Activated naive CD8-positive, alpha-beta T cell treated with anti-CD3 and anti-CD28 coated beads, Interleukin-2, amount 10 ng/mL, durations not matched to agents 7 days and 5 days (primary cell): ENCODE measurements at regions not wholly inside any gene's neighbourhood (a gene's known extent, or its start where the extent isn't known, plus 50 kb on each side); places are given as distances from the start of the nearest gene placed in this dataset.
"Not testable (repeated sequence)": the region's sequence is repeated elsewhere in the genome, so short reads cannot be mapped to it uniquely, and the experiment has no call there.

Experiments
- ATAC-seq: fragments of 150-1000 bp; cut with Tn5 transposase; one replicate; pipeline ENCODE4 v1.10.0; 2021; ENCODE audit warnings: low read depth, moderate library complexity
- POLR2A ChIA-PET: fragments of 350-600 bp; sonication (Branson Sonifier 250); formaldehyde crosslinking; loops from one replicate; lab custom pipeline; 2021; ENCODE audit warnings: antibody characterized with exemption; lab: Charles Lee
- DNase-seq: peaks from one replicate; pipeline ENCODE4 v3.0.0; 2021
- H3K27ac Mint-ChIP-seq: one replicate; pipeline ENCODE4 v1.8.0; 2022; ENCODE audit warnings: mild to moderate bottlenecking, mixed read lengths
- H3K27me3 Mint-ChIP-seq: one replicate; pipeline ENCODE4 v1.8.0; 2022; ENCODE audit warnings: mild to moderate bottlenecking, moderate library complexity, mixed read lengths
- H3K36me3 Mint-ChIP-seq: one replicate; pipeline ENCODE4 v1.8.0; 2021; ENCODE audit warnings: mild to moderate bottlenecking, mixed read lengths
- H3K4me1 Mint-ChIP-seq: one replicate; pipeline ENCODE4 v1.8.0; 2021; ENCODE audit warnings: mixed read lengths
- H3K4me3 Mint-ChIP-seq: one replicate; pipeline ENCODE4 v1.8.0; 2022; ENCODE audit warnings: mild to moderate bottlenecking, moderate library complexity, mixed read lengths
- H3K9me3 Mint-ChIP-seq: one replicate; pipeline ENCODE4 v1.8.0; 2021; ENCODE audit warnings: mixed read lengths

- POLR2A ChIA-PET = no interaction called here
- H3K36me3 Mint-ChIP-seq = peaks cover 11% of the 10 kb centered on the region
These were observed 115.4 kb upstream of the ADO start for GRCh38 chr10:62688971-62689700.

GRCh38 chr10:62689712-62690111 lies 114.8 kb upstream of the ADO start:
- ATAC-seq (no peak), DNase-seq (no peak)
- peaks cover 11% of the 10 kb centered on the region for H3K36me3 Mint-ChIP-seq
- POLR2A ChIA-PET = no interaction called here
- peak overlapping the region; percentile 1 for H3K4me3 Mint-ChIP-seq
- H3K27ac Mint-ChIP-seq = peak overlapping the region; percentile 9
- peaks cover 19% of the 10 kb centered on the region for H3K4me1 Mint-ChIP-seq
- peaks cover 11% of the 10 kb centered on the region for H3K9me3 Mint-ChIP-seq
- H3K27me3 Mint-ChIP-seq = no peaks in the 10 kb centered on the region

More at GRCh38 chr10:62688971-62689700, 115.4 kb upstream of the ADO start:
- peak overlapping the region; percentile 1 for H3K4me3 Mint-ChIP-seq
- peak overlapping the region; percentile 60 for H3K27ac Mint-ChIP-seq
- no peaks in the 10 kb centered on the region for H3K27me3 Mint-ChIP-seq
- ATAC-seq (no peak), DNase-seq (no peak)
- H3K4me1 Mint-ChIP-seq = peaks cover 17% of the 10 kb centered on the region
- peaks cover 11% of the 10 kb centered on the region for H3K9me3 Mint-ChIP-seq

GRCh38 chr10:62690703-62691102 lies 113.8 kb upstream of the ADO start:
- H3K27me3 Mint-ChIP-seq = peaks cover 2% of the 10 kb centered on the region
- H3K9me3 Mint-ChIP-seq = peaks cover 11% of the 10 kb centered on the region
- H3K4me1 Mint-ChIP-seq = peaks cover 22% of the 10 kb centered on the region
- no peak for ATAC-seq
- no peak for DNase-seq
- POLR2A ChIA-PET = no interaction called here
- H3K4me3 Mint-ChIP-seq = no peak overlapping the region
- H3K36me3 Mint-ChIP-seq = peaks cover 11% of the 10 kb centered on the region
- H3K27ac Mint-ChIP-seq = peak overlapping the region; percentile 9

- H3K27ac Mint-ChIP-seq = no peak overlapping the region
These were observed 113.2 kb upstream of the ADO start for GRCh38 chr10:62691336-62691735.

GRCh38 chr10:62692085-62692484 lies 112.4 kb upstream of the ADO start:
- POLR2A ChIA-PET = interaction anchor here (0.7 kb wide), 1 partner anchor 41 kb away, joined by 4 read pairs; no protein-coding TSS in a partner anchor
- Mint-ChIP-seq H3K27ac (no peak overlapping the region), H3K27me3 (peaks cover 2% of the 10 kb centered on the region), H3K9me3 (no peaks in the 10 kb centered on the region), H3K4me3 (no peak overlapping the region), H3K4me1 (peaks cover 22% of the 10 kb centered on the region), H3K36me3 (peaks cover 2% of the 10 kb centered on the region)
- ATAC-seq = no peak
- DNase-seq = no peak

More at GRCh38 chr10:62691336-62691735, 113.2 kb upstream of the ADO start:
- no peak for DNase-seq
- Mint-ChIP-seq H3K27me3 (peaks cover 2% of the 10 kb centered on the region), H3K4me1 (peaks cover 22% of the 10 kb centered on the region), H3K4me3 (peak overlapping the region; percentile 4), H3K9me3 (peaks cover 4% of the 10 kb centered on the region), H3K36me3 (peaks cover 5% of the 10 kb centered on the region)
- ATAC-seq = no peak
- POLR2A ChIA-PET = no interaction called here

- no peak for DNase-seq
- no peak overlapping the region for H3K27ac Mint-ChIP-seq
- peaks cover 22% of the 10 kb centered on the region for H3K4me1 Mint-ChIP-seq
- peaks cover 2% of the 10 kb centered on the region for H3K27me3 Mint-ChIP-seq
- H3K36me3 Mint-ChIP-seq = peaks cover 2% of the 10 kb centered on the region
- POLR2A ChIA-PET = interaction anchor here (1.1 kb wide), 1 partner anchor 13 kb away, joined by 3 read pairs; no protein-coding TSS in a partner anchor
- no peak for ATAC-seq
- H3K9me3 Mint-ChIP-seq = no peaks in the 10 kb centered on the region
- H3K4me3 Mint-ChIP-seq = no peak overlapping the region
These were observed 111.2 kb upstream of the ADO start for GRCh38 chr10:62693306-62693705.

GRCh38 chr10:62694537-62695126 lies 109.9 kb upstream of the ADO start:
- Mint-ChIP-seq H3K27ac (no peak overlapping the region), H3K4me1 (peaks cover 17% of the 10 kb centered on the region), H3K4me3 (no peak overlapping the region), H3K27me3 (peaks cover 2% of the 10 kb centered on the region), H3K36me3 (peaks cover 7% of the 10 kb centered on the region), H3K9me3 (peaks cover 3% of the 10 kb centered on the region)
- ATAC-seq = no peak
- no peak for DNase-seq
- POLR2A ChIA-PET = interaction anchor here (1.1 kb wide), 1 partner anchor 14 kb away, joined by 3 read pairs; no protein-coding TSS in a partner anchor

- peaks cover 17% of the 10 kb centered on the region for H3K9me3 Mint-ChIP-seq
- peaks cover 6% of the 10 kb centered on the region for H3K4me1 Mint-ChIP-seq
- H3K27ac Mint-ChIP-seq = no peak overlapping the region
- no peak overlapping the region for H3K4me3 Mint-ChIP-seq
- DNase-seq = no peak
- POLR2A ChIA-PET = no interaction called here
- ATAC-seq = no peak
- H3K36me3 Mint-ChIP-seq = peaks cover 11% of the 10 kb centered on the region
- peaks cover 2% of the 10 kb centered on the region for H3K27me3 Mint-ChIP-seq
These were observed 107.7 kb upstream of the ADO start for GRCh38 chr10:62696798-62697197.

- Mint-ChIP-seq H3K4me3 (no peak overlapping the region), H3K36me3 (peaks cover 11% of the 10 kb centered on the region), H3K27ac (no peak overlapping the region), H3K4me1 (peaks cover 4% of the 10 kb centered on the region), H3K27me3 (peaks cover 2% of the 10 kb centered on the region), H3K9me3 (peaks cover 24% of the 10 kb centered on the region)
- DNase-seq (no peak), ATAC-seq (no peak)
- POLR2A ChIA-PET = no interaction called here
These were observed 105.4 kb upstream of the ADO start for GRCh38 chr10:62699148-62699547.

GRCh38 chr10:62704121-62704520 lies 100.4 kb upstream of the ADO start:
- H3K27ac Mint-ChIP-seq, H3K4me3 Mint-ChIP-seq, H3K27me3 Mint-ChIP-seq, H3K4me1 Mint-ChIP-seq, POLR2A ChIA-PET, DNase-seq, ATAC-seq: not testable (repeated sequence)
- Mint-ChIP-seq H3K36me3 (peaks cover 11% of the 10 kb centered on the region), H3K9me3 (peaks cover 25% of the 10 kb centered on the region)

GRCh38 chr10:62705789-62706188 lies 98.7 kb upstream of the ADO start:
- DNase-seq (no peak), ATAC-seq (no peak)
- H3K9me3 Mint-ChIP-seq = peaks cover 23% of the 10 kb centered on the region
- H3K4me3 Mint-ChIP-seq = no peak overlapping the region
- POLR2A ChIA-PET = no interaction called here
- peaks cover 8% of the 10 kb centered on the region for H3K27me3 Mint-ChIP-seq
- H3K4me1 Mint-ChIP-seq = peaks cover 2% of the 10 kb centered on the region
- peaks cover 9% of the 10 kb centered on the region for H3K36me3 Mint-ChIP-seq
- no peak overlapping the region for H3K27ac Mint-ChIP-seq

GRCh38 chr10:62707810-62708209 lies 96.7 kb upstream of the ADO start:
- peaks cover 4% of the 10 kb centered on the region for H3K36me3 Mint-ChIP-seq
- DNase-seq (no peak), ATAC-seq (no peak)
- peaks cover 2% of the 10 kb centered on the region for H3K4me1 Mint-ChIP-seq
- peaks cover 8% of the 10 kb centered on the region for H3K27me3 Mint-ChIP-seq
- H3K27ac Mint-ChIP-seq = no peak overlapping the region
- H3K4me3 Mint-ChIP-seq = no peak overlapping the region
- POLR2A ChIA-PET = no interaction called here
- H3K9me3 Mint-ChIP-seq = peaks cover 10% of the 10 kb centered on the region

GRCh38 chr10:62708569-62708968 lies 96.0 kb upstream of the ADO start:
- Mint-ChIP-seq H3K4me3 (no peak overlapping the region), H3K4me1 (peaks cover 2% of the 10 kb centered on the region), H3K36me3 (peaks cover 4% of the 10 kb centered on the region), H3K27me3 (peaks cover 8% of the 10 kb centered on the region), H3K9me3 (peaks cover 10% of the 10 kb centered on the region), H3K27ac (no peak overlapping the region)
- no peak for ATAC-seq
- DNase-seq = no peak
- POLR2A ChIA-PET = no interaction called here

- H3K4me1 Mint-ChIP-seq = peaks cover 2% of the 10 kb centered on the region
- peaks cover 8% of the 10 kb centered on the region for H3K9me3 Mint-ChIP-seq
- peaks cover 4% of the 10 kb centered on the region for H3K36me3 Mint-ChIP-seq
- ATAC-seq (no peak), DNase-seq (no peak)
- no peak overlapping the region for H3K4me3 Mint-ChIP-seq
- H3K27ac Mint-ChIP-seq = no peak overlapping the region
- H3K27me3 Mint-ChIP-seq = peaks cover 8% of the 10 kb centered on the region
- POLR2A ChIA-PET = no interaction called here
These were observed 95.3 kb upstream of the ADO start for GRCh38 chr10:62709200-62709599.
